HG03060 (cell line): ENCODE measurements at regions not wholly inside any gene's neighbourhood (a gene's known extent, or its start where the extent isn't known, plus 50 kb on each side); places are given as distances from the start of the nearest gene placed in this dataset.
"Not testable (repeated sequence)": the region's sequence is repeated elsewhere in the genome, so short reads cannot be mapped to it uniquely, and the experiment has no call there.

Experiments
- ATAC-seq: cut with Tn5 transposase; IDR thresholded peaks from one replicate; pipeline ENCODE4 v1.9.1; 2021; ENCODE audit warnings: low read depth, moderate number of reproducible peaks; ENCODE audit not compliant: unreplicated experiment

DNA sequence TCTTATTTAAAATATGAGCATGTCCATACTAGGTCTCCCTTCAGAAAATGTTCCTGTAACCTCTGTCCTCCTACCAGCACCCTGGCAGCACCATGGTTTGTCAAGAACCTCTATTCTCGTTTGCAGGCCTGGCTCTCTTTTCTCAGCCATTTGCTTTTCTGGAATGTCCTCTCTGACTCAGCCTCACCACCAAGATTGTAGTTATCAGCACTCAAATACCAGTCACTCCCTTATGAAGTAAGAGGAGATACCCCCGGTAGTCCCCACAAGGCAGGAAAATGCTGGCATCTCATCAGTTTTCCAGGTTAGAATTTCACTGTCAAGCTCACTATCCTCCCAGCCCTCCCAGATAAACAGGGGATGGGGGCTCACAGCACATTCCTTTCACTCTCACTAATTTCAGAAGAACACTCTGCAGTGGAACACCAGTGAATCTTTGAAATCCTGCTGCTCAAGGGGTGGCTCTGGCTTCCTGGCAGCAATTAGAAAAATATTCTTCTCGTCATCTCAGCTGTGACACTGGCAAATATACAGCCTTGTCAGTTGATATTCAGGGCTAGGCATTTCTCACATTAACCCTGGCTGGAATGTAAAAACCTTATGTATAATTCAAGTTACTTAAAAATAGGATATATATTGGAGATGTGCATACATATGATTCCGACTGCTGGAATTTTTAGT is 129.2 kb downstream of the TBX18 start:
- no peak for ATAC-seq

DNA sequence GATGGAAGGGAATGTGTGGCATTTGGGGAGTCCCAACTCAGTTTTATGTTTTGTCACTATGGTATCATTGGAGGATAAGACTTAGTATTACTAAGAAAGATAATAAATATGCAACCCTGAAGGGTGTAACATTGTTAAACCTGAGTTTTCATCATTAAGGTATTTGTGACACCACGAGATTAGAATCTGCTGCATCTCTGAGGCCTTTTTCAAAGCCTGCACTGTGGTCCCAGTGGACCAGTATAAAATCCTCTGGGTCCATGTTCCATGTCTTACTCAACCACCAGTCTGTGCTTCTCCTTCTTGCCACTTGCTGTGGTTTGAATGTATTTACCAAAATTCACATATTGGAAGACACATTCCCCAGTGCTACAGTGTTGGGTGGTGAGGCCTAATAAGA is 130.6 kb downstream of the TBX18 start:
- no peak for ATAC-seq

GRCh38 chr6:84626527-84626926 is 137.9 kb downstream of the TBX18 start:
- ATAC-seq, result not testable (repeated sequence)

DNA sequence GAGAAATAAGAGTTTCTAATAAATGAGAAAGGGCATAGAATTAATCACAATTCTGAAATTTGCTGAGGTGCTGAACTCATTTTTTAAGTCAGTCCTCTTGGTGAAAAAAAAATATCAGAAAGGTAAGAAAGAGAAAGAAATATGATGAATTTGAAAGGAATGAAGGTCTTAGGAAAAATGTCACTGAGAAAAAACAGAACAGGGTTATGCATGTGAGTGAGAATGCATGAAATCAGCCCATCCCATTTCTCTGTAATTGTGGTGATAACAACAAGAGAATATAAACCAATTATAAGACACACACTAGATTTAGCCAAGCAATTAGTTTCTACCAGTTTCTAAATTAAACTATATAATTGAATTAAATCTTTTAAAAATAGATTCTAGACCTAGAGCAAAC is 138.9 kb downstream of the TBX18 start:
- no peak for ATAC-seq

GRCh38 chr6:84623956-84624680 is 140.3 kb downstream of the TBX18 start:
- no peak for ATAC-seq

- no peak for ATAC-seq
Observed at GRCh38 chr6:84618836-84619235, 145.6 kb downstream of the TBX18 start.

DNA sequence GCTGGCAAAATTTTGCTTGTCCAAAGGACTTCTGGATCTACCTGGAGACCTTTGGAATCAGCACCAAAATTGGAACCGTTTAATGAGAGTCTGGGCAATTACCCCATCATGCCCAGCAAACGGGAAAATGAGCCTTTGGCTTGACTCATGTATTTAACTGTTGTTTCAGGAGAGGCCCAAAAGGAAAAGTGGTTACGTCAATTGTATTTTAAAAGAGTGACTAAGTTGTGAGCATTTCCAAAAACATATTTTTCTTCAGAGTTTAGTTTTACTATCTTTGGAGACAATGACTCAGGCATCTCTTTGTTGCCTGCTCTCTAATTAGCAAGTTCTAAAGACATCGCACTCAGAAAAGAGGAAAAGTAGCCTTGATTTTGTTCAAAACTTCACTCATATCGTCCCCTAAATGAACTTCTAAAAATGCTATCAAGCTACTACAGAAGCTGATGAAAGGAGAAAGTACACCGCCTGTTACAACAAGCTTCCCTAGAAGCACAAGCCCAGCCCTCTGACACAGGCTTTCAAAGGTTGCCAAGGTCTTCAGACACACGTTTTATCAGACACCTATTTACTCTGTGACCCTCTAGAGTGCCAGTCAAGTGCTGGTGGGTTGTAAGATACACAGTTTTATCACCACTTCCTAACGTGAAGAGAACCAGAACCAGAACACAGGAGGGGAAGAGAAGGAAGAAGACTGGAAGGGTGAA is 146.2 kb downstream of the TBX18 start:
- no peak for ATAC-seq

GRCh38 chr6:84615987-84616386 is 148.4 kb downstream of the TBX18 start:
- no peak for ATAC-seq

DNA sequence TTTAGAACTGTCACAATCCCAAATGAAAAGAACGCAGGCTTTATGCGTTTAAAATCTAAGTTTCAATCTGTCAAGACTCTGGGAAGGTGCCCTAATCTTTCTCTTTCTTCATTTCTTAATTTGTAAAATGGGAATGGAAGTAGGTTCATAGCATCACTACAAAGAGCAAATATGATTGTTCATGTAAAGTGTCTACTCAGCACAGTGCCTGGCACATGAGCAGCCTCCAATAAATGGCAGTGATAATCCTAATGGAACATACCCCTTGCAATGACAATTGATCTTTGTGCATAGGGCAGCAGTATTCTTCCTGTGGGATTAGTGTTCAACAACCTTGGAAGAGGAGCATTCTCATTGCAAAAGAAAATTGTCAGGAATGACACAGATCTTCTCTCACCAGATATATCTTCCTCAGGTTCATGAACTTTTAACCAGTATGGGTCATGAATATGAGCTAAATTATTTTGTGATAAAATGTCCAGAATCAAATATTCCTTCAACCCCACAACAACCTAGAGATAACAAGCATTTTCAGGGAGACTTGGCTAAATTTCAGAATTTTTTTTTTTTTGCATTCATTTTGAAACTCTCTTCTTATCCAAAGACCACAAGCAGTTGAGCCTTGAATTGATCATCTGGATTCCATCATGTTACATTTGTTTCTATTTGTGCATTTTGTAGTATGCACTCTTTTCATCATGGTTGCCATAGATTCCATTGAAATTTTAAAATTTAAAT is 149.1 kb downstream of the TBX18 start:
- ATAC-seq, result no peak

DNA sequence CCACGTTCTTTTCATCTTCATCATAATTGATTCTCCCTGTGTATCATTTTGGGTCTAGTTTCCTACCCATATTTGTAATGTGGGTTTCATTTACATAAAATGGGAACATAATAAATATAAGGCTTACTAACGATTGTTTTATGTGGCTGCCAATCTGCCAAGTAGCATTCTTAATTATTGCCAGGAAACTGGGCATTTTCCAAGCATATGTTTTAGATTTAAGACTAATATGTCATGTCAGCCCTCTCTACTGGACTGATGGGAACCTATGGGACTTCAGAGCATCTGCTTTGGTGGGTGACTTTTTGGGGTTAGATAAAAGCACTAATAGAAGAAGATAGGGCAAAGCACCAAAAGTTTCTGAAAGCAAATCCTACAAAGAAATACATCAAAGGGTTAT is 157.5 kb downstream of the TBX18 start:
- ATAC-seq, result no peak

DNA sequence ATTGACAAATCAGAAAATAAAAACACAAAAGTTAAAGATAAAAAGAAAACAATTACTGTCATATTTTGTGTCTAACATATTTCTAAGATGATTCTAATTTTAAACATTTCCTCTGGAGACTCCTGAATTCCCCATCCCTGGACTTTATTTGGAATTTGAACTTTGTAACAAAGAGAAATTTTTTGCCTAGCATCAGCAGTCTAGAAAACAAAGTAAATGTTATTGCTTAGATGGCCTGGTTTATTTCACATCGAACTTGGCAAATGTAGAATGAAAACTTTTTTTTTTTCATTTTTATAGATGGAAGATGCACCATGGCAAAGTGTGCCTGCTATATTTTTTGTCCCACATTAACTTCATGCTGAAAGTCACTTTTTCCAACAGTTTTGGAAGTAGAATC is 159.1 kb downstream of the TBX18 start:
- ATAC-seq, result no peak

- no peak for ATAC-seq
Observed at GRCh38 chr6:84601366-84601765, 163.0 kb downstream of the TBX18 start.

DNA sequence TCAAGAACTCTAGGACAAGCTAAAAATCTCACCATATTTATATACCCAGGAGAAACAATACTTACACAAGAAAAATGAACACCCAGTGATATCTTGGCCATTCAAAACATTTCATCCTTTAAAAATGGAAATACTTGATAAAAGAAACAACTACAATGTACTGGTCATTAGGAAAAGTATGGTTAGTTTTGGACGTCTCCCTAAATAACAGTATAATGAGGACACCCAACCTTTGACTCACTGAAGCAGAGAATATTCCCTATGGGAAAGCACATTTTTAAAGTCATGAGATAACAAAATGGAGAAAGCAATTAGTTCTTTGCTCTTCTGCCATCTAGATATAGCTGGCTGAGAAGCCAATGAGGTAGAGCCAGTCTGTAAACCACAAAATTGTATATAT is 164.4 kb downstream of the TBX18 start:
- no peak for ATAC-seq

DNA sequence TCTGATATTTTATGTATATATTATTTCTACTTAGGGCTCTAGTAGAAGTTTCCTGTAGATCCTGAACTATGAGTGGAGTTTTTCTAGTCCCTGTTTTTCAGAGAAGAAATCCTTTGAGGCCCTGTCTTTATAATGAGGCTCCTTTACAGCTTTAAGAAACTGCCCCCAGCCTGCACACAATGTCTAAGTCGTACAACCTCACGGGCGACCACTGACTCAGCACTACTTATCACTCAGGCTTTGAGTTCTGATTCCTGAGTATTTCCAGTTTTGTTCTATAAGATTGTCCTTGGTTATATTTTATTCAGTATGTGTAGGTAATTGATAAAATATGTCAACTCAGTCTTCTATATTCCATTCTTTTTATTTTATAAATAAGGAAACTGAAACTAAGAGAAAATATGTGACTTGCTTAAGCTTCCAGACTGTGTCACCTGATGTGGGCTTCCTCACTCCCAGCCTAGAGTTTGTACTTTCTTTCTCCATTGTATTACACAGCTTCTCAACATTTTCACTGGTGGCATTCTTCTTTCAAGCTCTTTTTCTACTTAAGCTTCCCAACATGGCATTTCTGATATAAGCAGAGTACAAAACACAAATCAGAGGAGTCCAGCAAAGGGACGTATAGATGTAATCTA is 167.0 kb downstream of the TBX18 start:
- ATAC-seq, result no peak

GRCh38 chr6:84596488-84596887 is 167.9 kb downstream of the TBX18 start:
- ATAC-seq, result no peak

DNA sequence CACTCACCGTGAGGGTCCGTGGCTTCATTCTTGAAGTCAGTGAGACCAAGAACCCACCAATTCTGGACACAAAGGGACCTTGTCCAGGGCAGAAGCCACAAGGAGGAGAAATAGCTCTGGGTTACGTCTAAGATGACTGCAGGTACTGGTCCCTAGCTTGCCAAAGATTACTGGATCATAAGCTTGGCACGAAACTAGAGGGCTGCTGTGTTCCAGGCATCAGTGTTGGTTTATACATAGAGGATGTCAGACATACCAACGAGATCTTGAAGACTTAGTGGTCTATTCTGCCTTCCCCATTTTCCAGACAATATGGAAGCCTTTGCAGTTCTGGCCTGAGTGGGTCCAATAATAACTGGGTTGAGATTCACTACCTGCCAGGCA is 175.7 kb downstream of the TBX18 start:
- no peak for ATAC-seq

DNA sequence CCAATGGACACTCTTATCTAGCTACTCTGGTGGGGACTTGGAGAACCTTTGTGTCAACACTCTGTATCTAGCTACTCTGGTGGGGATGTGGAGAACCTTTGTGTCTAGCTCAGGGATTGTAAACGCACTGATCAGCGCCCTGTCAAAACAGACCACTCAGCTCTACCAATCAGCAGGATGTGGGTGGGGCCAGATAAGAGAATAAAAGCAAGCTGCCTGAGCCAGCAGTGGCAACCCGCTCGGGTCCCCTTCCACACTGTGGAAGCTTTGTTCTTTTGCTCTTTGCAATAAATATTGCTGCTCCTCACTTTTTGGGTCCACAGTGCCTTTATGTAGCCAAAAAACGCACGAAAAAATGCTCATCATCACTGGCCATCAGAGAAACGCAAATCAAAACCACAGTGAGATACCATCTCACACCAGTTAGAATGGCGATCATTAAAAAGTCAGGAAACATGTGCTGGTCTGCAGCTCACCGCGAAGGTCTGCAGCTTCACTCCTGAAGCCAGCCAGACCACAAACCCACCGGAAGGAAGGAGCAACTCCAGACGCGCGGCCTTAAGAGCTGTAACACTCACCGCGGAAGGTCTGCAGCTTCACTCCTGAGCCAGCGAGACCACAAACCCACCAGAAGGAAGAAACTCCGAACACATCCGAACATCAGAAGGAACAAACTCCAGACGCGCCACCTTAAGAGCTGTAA is 176.3 kb downstream of the TBX18 start:
- ATAC-seq, result not testable (repeated sequence)

DNA sequence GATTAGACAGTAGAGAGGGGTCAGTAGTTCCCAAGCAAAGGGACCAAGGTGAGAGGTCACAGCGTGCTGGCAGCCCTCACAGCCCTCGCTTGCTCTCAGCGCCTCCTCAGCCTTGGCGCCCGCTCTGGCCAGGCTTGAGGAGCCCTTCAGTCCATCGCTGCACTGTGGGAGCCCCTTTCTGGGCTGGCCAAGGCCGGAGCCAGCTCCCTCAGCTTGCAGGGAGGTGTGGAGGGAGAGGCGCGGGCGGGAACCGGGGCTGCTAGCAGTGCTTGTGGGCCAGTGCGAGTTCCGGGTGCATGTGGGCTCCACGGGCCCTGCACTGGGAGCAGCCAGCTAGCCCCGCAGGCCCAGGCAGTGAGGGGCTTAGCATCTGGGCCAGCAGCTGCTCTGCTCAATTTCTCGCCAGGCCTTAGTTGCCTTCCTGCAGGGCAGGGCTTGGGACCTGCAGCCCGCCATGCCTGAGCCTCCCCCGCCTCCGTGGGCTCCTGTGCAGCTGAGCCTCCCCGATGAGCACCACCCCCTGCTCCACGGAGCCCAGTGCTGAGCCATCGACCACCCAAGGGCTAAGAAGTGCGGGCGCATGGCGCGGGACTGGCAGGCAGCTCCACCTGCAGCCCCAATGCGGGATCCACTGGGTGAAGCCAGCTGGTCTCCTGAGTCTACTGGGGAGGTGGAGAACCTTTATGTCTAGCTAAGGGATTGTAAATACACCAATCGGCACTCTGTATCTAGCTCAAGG is 177.0 kb downstream of the TBX18 start:
- not testable (repeated sequence) for ATAC-seq

GRCh38 chr6:84583784-84584183 is 180.6 kb downstream of the TBX18 start:
- ATAC-seq, result no peak
